ENCODE measurements at regions not wholly inside any gene's neighbourhood (a gene's known extent, or its start where the extent isn't known, plus 50 kb on each side); places are given as distances from the start of the nearest gene placed in this dataset.

DNA sequence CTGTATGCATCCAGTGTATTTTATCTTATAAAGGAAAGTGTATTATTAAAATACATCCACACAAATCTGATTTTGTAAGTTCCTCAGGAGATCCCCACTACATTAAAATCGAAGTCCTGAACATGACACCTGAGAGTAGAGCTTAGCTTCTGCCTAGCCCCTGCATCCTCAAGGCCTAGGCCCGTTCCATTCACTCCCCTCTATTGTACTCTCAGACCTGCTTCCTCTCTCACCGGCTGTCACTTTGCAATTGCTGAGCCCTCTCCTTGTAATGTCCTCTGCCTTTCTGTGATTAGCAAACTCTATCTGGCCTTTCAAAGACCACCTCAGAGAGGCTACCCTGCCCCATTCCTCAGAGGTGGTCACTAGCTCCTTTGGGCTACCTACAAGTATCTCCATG is 160.8 kb downstream of the FTCDNL1 start:
- H3K27me3 ChIP-seq (ENCODE audit: control insufficient read depth in 2 of 2, insufficient read depth in 2 of 2, low read length in 2 of 2) = no peaks in the 10 kb centered on the region
- no peaks in the 10 kb centered on the region for H3K36me3 ChIP-seq (ENCODE audit: control insufficient read depth in 2 of 2, extremely low read depth in 1 of 2, insufficient read depth in 2 of 2, low read length in 2 of 2)
- no peaks in the 10 kb centered on the region for H3K4me1 ChIP-seq (ENCODE audit: control insufficient read depth, extremely low read depth, insufficient read depth, low read length)
- no peaks in the 10 kb centered on the region for H3K9me3 ChIP-seq (replicated peaks; ENCODE audit: control insufficient read depth, insufficient read depth, low read length)
- no peaks in the 10 kb centered on the region for H3K9me1 ChIP-seq (replicated peaks; ENCODE audit: control insufficient read depth, extremely low read depth, insufficient read depth, low read length)
- TF ChIP-seq FOS (IDR thresholded peaks at IDR 0.05; ENCODE audit: borderline replicate concordance, insufficient read depth, low read length) = no peak
- TF ChIP-seq JUN (IDR thresholded peaks at IDR 0.05; ENCODE audit: borderline replicate concordance, insufficient read depth, insufficient read length, low read depth) = no peak
- no peak for TF ChIP-seq POLR2A (IDR thresholded peaks at IDR 0.05; ENCODE audit: low read depth, low read length)
- TF ChIP-seq, protein P1, sequence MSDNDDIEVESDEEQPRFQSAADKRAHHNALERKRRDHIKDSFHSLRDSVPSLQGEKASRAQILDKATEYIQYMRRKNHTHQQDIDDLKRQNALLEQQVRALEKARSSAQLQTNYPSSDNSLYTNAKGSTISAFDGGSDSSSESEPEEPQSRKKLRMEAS (IDR thresholded peaks at IDR 0.05; ENCODE audit: insufficient read depth, insufficient read length) = no peak
- no peak for TF ChIP-seq GATA2 (IDR thresholded peaks at IDR 0.05; ENCODE audit: insufficient read depth, insufficient read length, low read depth, low read length)
- TF ChIP-seq MYC (IDR thresholded peaks at IDR 0.05; ENCODE audit: low read depth, low read length) = no peak
- TF ChIP-seq POLR2AphosphoS5 (IDR thresholded peaks at IDR 0.05; ENCODE audit: insufficient read depth, low read depth, low read length) = no peak
- TF ChIP-seq EZH2 (IDR thresholded peaks at IDR 0.05; ENCODE audit: borderline replicate concordance, low read depth, low read length, severe bottlenecking) = no peak
- TF ChIP-seq, protein P2, sequence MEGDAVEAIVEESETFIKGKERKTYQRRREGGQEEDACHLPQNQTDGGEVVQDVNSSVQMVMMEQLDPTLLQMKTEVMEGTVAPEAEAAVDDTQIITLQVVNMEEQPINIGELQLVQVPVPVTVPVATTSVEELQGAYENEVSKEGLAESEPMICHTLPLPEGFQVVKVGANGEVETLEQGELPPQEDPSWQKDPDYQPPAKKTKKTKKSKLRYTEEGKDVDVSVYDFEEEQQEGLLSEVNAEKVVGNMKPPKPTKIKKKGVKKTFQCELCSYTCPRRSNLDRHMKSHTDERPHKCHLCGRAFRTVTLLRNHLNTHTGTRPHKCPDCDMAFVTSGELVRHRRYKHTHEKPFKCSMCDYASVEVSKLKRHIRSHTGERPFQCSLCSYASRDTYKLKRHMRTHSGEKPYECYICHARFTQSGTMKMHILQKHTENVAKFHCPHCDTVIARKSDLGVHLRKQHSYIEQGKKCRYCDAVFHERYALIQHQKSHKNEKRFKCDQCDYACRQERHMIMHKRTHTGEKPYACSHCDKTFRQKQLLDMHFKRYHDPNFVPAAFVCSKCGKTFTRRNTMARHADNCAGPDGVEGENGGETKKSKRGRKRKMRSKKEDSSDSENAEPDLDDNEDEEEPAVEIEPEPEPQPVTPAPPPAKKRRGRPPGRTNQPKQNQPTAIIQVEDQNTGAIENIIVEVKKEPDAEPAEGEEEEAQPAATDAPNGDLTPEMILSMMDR (IDR thresholded peaks at IDR 0.05; ENCODE audit: extremely low read depth in 1 of 2, insufficient read depth in 1 of 2, low read depth in 1 of 2, low read length in 2 of 2) = no peak
- H3K4me3 ChIP-seq (replicated peaks in 1 of 3; ENCODE audit: insufficient read depth in 1 of 3, low read depth in 1 of 3, low read length in 3 of 3) = no peak overlapping the region
- no peaks in the 10 kb centered on the region for H3K79me2 ChIP-seq (ENCODE audit: control insufficient read depth, insufficient read depth, low read length)
- H3K27ac ChIP-seq (ENCODE audit: insufficient read depth, low read depth, low read length) = no peak overlapping the region
- POLR2A ChIA-PET = no interaction called here
- no peak overlapping the region for H2AFZ ChIP-seq (ENCODE audit: low read depth, low read length)
- intact Hi-C loops (cut with micrococcal nuclease) = no loop called here
- H3K9ac ChIP-seq (replicated peaks; ENCODE audit: extremely low read depth, insufficient read depth, low read length) = no peak overlapping the region
- BruUV-seq (replicated peaks) = no TSS peak
- no peak overlapping the region for H3K4me2 ChIP-seq (ENCODE audit: insufficient read depth, low read length)
- FAIRE-seq = no peak
- no peaks in the 10 kb centered on the region for H4K20me1 ChIP-seq (replicated peaks; ENCODE audit: control insufficient read depth, extremely low read depth, insufficient read depth, low read length)
- dilution Hi-C loops (cut with MboI; ENCODE audit: extremely low pct_ligation_motif_present, low sequenced_read_pairs) = no loop called here
- CTCF ChIA-PET = no interaction called here
- DNase-seq (ENCODE audit: low read depth, low spot score) = no peak

All from endothelial cell of umbilical vein (primary cell).